ENCODE measurements at regions not wholly inside any gene's neighbourhood (a gene's known extent, or its start where the extent isn't known, plus 50 kb on each side); places are given as distances from the start of the nearest gene placed in this dataset.

- POLR2A ChIA-PET, result no interaction called here
- TF ChIP-seq CTCF (IDR thresholded peaks at IDR 0.05; ENCODE audit: unreplicated experiment), result no peak
- intact Hi-C loops (cut with micrococcal nuclease), result no loop called here
- no peak overlapping the region for H3K4me3 Mint-ChIP-seq (ENCODE audit: unreplicated experiment)
- CTCF ChIA-PET, result no interaction called here
- no peak for DNase-seq (ENCODE audit: unreplicated experiment)
- H3K4me1 Mint-ChIP-seq (ENCODE audit: insufficient read depth, unreplicated experiment), result no peaks in the 10 kb centered on the region
- H3K9me3 Mint-ChIP-seq (ENCODE audit: unreplicated experiment), result no peaks in the 10 kb centered on the region
- no TSS peak for BruUV-seq (replicated peaks)
- H3K27ac Mint-ChIP-seq (ENCODE audit: low read depth, unreplicated experiment), result no peak overlapping the region
- no peaks in the 10 kb centered on the region for H3K36me3 Mint-ChIP-seq (ENCODE audit: insufficient read depth, unreplicated experiment)
- no peaks in the 10 kb centered on the region for H3K27me3 Mint-ChIP-seq (ENCODE audit: insufficient read depth, unreplicated experiment)
These were observed 588.9 kb upstream of the NETO1 start for GRCh38 chr18:73456643-73457042.

- Mint-ChIP-seq H3K27me3 (ENCODE audit: insufficient read depth, unreplicated experiment) (no peaks in the 10 kb centered on the region), H3K36me3 (ENCODE audit: insufficient read depth, unreplicated experiment) (no peaks in the 10 kb centered on the region), H3K9me3 (ENCODE audit: unreplicated experiment) (peaks cover 5% of the 10 kb centered on the region), H3K4me3 (ENCODE audit: unreplicated experiment) (no peak overlapping the region), H3K4me1 (ENCODE audit: insufficient read depth, unreplicated experiment) (no peaks in the 10 kb centered on the region), H3K27ac (ENCODE audit: low read depth, unreplicated experiment) (no peak overlapping the region)
- CTCF ChIA-PET, result interaction anchor here (0.6 kb wide), 1 partner anchor 395 kb away, joined by 3 read pairs; no protein-coding TSS in a partner anchor
- intact Hi-C loops (cut with micrococcal nuclease), result no loop called here
- TF ChIP-seq CTCF (IDR thresholded peaks at IDR 0.05; ENCODE audit: unreplicated experiment), result no peak
- no peak for DNase-seq (ENCODE audit: unreplicated experiment)
- POLR2A ChIA-PET, result interaction anchor here (0.5 kb wide), 1 partner anchor 1043 kb away, joined by 3 read pairs; the partner anchor contains the start of gene CNDP2
- BruUV-seq (replicated peaks), result no TSS peak
These were observed 585.1 kb upstream of the NETO1 start for GRCh38 chr18:73452866-73453265.

GRCh38 chr18:73446502-73446901, 578.7 kb upstream of the NETO1 start:
- no peak overlapping the region for H3K27ac Mint-ChIP-seq (ENCODE audit: low read depth, unreplicated experiment)
- no peak overlapping the region for H3K4me3 Mint-ChIP-seq (ENCODE audit: unreplicated experiment)
- H3K9me3 Mint-ChIP-seq (ENCODE audit: unreplicated experiment), result peaks cover 5% of the 10 kb centered on the region
- intact Hi-C loops (cut with micrococcal nuclease), result no loop called here
- ChIA-PET CTCF (no interaction called here), POLR2A (no interaction called here)
- H3K4me1 Mint-ChIP-seq (ENCODE audit: insufficient read depth, unreplicated experiment), result no peaks in the 10 kb centered on the region
- no peaks in the 10 kb centered on the region for H3K36me3 Mint-ChIP-seq (ENCODE audit: insufficient read depth, unreplicated experiment)
- peak; percentile 11 for DNase-seq (ENCODE audit: unreplicated experiment)
- no TSS peak for BruUV-seq (replicated peaks)
- TF ChIP-seq CTCF (IDR thresholded peaks at IDR 0.05; ENCODE audit: unreplicated experiment), result no peak
- H3K27me3 Mint-ChIP-seq (ENCODE audit: insufficient read depth, unreplicated experiment), result no peaks in the 10 kb centered on the region

- BruUV-seq (replicated peaks), result no TSS peak
- no peak for DNase-seq (ENCODE audit: unreplicated experiment)
- TF ChIP-seq CTCF (IDR thresholded peaks at IDR 0.05; ENCODE audit: unreplicated experiment), result no peak
- no peak overlapping the region for H3K27ac Mint-ChIP-seq (ENCODE audit: low read depth, unreplicated experiment)
- no peak overlapping the region for H3K4me3 Mint-ChIP-seq (ENCODE audit: unreplicated experiment)
- ChIA-PET POLR2A (interaction anchor here (0.7 kb wide), 1 partner anchor 91 kb away, joined by 3 read pairs; no protein-coding TSS in a partner anchor), CTCF (interaction anchor here (0.7 kb wide), 1 partner anchor 125 kb away, joined by 4 read pairs; no protein-coding TSS in a partner anchor)
- H3K9me3 Mint-ChIP-seq (ENCODE audit: unreplicated experiment), result peaks cover 6% of the 10 kb centered on the region
- intact Hi-C loops (cut with micrococcal nuclease), result no loop called here
- no peaks in the 10 kb centered on the region for H3K27me3 Mint-ChIP-seq (ENCODE audit: insufficient read depth, unreplicated experiment)
- H3K4me1 Mint-ChIP-seq (ENCODE audit: insufficient read depth, unreplicated experiment), result no peaks in the 10 kb centered on the region
- no peaks in the 10 kb centered on the region for H3K36me3 Mint-ChIP-seq (ENCODE audit: insufficient read depth, unreplicated experiment)
These were observed 563.8 kb upstream of the NETO1 start for GRCh38 chr18:73431620-73432019.

Measured in MCF 10A (cell line).